Breast epithelium (tissue), 3 donors: ENCODE measurements at regions not wholly inside any gene's neighbourhood (a gene's known extent, or its start where the extent isn't known, plus 50 kb on each side); places are given as distances from the start of the nearest gene placed in this dataset.

Experiments
- POLR2A ChIP-seq: fragments of 450-650 bp; IDR thresholded peaks from one replicate; pipeline ENCODE4 v1.6.1; 2016; ENCODE audit warnings: antibody characterized with exemption, mild to moderate bottlenecking, moderate library complexity
- POLR2AphosphoS5 ChIP-seq, 3 donors: sonication (generic); formaldehyde crosslinking; IDR thresholded peaks; one replicate each; pipeline ENCODE4 v1.6.1; 2017; ENCODE audit warnings: antibody characterized with exemption in 3 of 3
- TF ChIP-seq, protein P1 (sequence below), 3 donors: fragments of 450-650 bp; IDR thresholded peaks; one replicate each; pipeline ENCODE4 v1.5.1; 2016 to 2017; ENCODE audit warnings: antibody characterized with exemption in 3 of 3, mild to moderate bottlenecking in 3 of 3, moderate library complexity in 3 of 3

DNA sequence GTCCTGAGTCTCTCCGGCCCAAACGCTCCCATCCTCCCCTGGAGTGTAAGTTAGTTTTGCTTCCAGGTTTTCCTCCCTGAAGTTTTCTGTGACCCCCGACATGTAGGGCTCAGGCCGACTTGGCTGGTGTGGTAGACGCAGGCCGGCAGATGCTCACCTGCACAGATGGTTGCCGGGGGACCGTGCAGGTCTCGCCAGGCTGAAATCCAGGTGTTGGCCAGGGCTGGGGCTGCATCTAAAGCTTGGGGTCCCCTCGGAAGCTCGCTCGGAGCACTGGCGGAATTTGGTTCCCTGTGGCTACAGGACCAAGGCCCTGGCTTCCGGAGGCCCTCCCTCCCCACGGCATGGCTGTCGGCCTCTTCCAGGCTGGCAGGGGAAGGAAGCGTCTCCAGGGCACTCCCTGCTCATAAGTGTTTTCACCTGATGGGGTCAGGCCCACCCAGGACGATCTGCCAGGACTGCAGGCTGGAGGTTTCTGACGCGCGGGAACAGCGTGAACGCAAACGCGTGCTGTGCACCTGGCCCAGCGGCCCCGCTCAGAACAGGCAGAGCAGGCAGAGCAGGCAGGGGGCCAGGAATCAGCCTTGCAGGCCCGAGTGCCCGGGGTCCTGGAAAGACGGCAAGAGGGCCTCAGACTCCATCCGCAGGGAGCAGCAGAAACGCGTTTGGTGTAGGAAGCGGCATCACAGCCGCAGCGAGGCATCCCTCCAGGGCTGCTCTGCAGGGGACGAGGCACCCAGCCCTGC, 258.2 kb downstream of the BRD1 start:
- TF ChIP-seq, protein P1, sequence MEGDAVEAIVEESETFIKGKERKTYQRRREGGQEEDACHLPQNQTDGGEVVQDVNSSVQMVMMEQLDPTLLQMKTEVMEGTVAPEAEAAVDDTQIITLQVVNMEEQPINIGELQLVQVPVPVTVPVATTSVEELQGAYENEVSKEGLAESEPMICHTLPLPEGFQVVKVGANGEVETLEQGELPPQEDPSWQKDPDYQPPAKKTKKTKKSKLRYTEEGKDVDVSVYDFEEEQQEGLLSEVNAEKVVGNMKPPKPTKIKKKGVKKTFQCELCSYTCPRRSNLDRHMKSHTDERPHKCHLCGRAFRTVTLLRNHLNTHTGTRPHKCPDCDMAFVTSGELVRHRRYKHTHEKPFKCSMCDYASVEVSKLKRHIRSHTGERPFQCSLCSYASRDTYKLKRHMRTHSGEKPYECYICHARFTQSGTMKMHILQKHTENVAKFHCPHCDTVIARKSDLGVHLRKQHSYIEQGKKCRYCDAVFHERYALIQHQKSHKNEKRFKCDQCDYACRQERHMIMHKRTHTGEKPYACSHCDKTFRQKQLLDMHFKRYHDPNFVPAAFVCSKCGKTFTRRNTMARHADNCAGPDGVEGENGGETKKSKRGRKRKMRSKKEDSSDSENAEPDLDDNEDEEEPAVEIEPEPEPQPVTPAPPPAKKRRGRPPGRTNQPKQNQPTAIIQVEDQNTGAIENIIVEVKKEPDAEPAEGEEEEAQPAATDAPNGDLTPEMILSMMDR (IDR thresholded peaks at IDR 0.05), result no peak
- TF ChIP-seq POLR2A, result no peak
- TF ChIP-seq POLR2AphosphoS5 (IDR thresholded peaks at IDR 0.05), result no peak
